CD8-positive, alpha-beta memory T cell (primary cell): ENCODE measurements at regions not wholly inside any gene's neighbourhood (a gene's known extent, or its start where the extent isn't known, plus 50 kb on each side); places are given as distances from the start of the nearest gene placed in this dataset.

Source experiments
- CTCF ChIA-PET: fragments of 350-600 bp; sonication (Branson Sonifier 250); formaldehyde crosslinking; loops from one replicate; lab custom pipeline; 2021; ENCODE audit warnings: antibody characterized with exemption; lab: Charles Lee
- POLR2A ChIA-PET: fragments of 350-600 bp; sonication (Branson Sonifier 250); formaldehyde crosslinking; loops from one replicate; lab custom pipeline; 2021; ENCODE audit warnings: antibody characterized with exemption; lab: Charles Lee
- DNase-seq, 5 donors: peaks; one replicate each; pipeline versions ENCODE4 v3.0.0 to v3.0.0-alpha.2; 2020 to 2022; ENCODE audit warnings: mixed read lengths in 1 of 5
- H3K27ac ChIP-seq: one replicate; pipeline ENCODE4 v1.7.0; 2013; ENCODE audit warnings: low read depth, mild to moderate bottlenecking, low read length, moderate library complexity
- H3K27me3 ChIP-seq: 2 replicates; pipeline ENCODE4 v1.7.0; 2013; ENCODE audit warnings: low read length, mild to moderate bottlenecking; ENCODE audit not compliant: insufficient read depth, poor library complexity, severe bottlenecking
- H3K36me3 ChIP-seq: 2 replicates; pipeline ENCODE4 v1.7.0; 2013; ENCODE audit warnings: mild to moderate bottlenecking, low read length, moderate library complexity; ENCODE audit not compliant: insufficient read depth
- H3K4me1 ChIP-seq: 2 replicates; pipeline ENCODE4 v1.7.0; 2013; ENCODE audit warnings: mild to moderate bottlenecking, low read length, moderate library complexity; ENCODE audit not compliant: insufficient read depth
- H3K4me3 ChIP-seq: 2 replicates; pipeline ENCODE4 v1.7.0; 2013; ENCODE audit warnings: mild to moderate bottlenecking, low read length
- H3K9me3 ChIP-seq: 2 replicates; pipeline ENCODE4 v1.7.0; 2013; ENCODE audit warnings: mild to moderate bottlenecking, low read length
- H3K27ac Mint-ChIP-seq, 8 donors: one replicate each; pipeline ENCODE4 v1.8.0; 2020 to 2021; ENCODE audit warnings: mixed read lengths in 8 of 8, mild to moderate bottlenecking in 6 of 8, inconsistent platforms in 3 of 8, moderate library complexity in 3 of 8
- H3K27me3 Mint-ChIP-seq, 2 donors: one replicate each; pipeline ENCODE4 v1.8.0; 2020 to 2021; ENCODE audit warnings: mixed read lengths in 2 of 2, mild to moderate bottlenecking in 1 of 2, moderate library complexity in 1 of 2
- H3K36me3 Mint-ChIP-seq, 3 donors: one replicate each; pipeline ENCODE4 v1.8.0; 2020 to 2021; ENCODE audit warnings: mixed read lengths in 3 of 3, inconsistent platforms in 1 of 3, mild to moderate bottlenecking in 1 of 3
- H3K4me1 Mint-ChIP-seq, 3 donors: one replicate each; pipeline ENCODE4 v1.8.0; 2020 to 2021; ENCODE audit warnings: mixed read lengths in 3 of 3, inconsistent platforms in 1 of 3, mild to moderate bottlenecking in 1 of 3
- H3K4me3 Mint-ChIP-seq, 7 donors: one replicate each; pipeline ENCODE4 v1.8.0; 2020 to 2021; ENCODE audit warnings: mixed read lengths in 7 of 7, mild to moderate bottlenecking in 6 of 7, moderate library complexity in 4 of 7, inconsistent platforms in 2 of 7
- H3K9me3 Mint-ChIP-seq, 5 donors: one replicate each; pipeline ENCODE4 v1.8.0; 2020 to 2022; ENCODE audit warnings: mixed read lengths in 5 of 5, mild to moderate bottlenecking in 3 of 5, moderate library complexity in 2 of 5, inconsistent platforms in 1 of 5

- CTCF ChIA-PET, result no interaction called here
- Mint-ChIP-seq H3K27ac (no peak overlapping the region), H3K36me3 (no peaks in the 10 kb centered on the region), H3K9me3 (peaks cover 13 to 22% (median 13%) of the 10 kb centered on the region in 5 donors), H3K4me1 (no peaks in the 10 kb centered on the region), H3K4me3 (no peak overlapping the region), H3K27me3 (no peaks in the 10 kb centered on the region)
- Histone ChIP-seq H3K4me1 (no peaks in the 10 kb centered on the region), H3K27ac (no peak overlapping the region), H3K36me3 (no peaks in the 10 kb centered on the region), H3K27me3 (no peaks in the 10 kb centered on the region), H3K9me3 (no peaks in the 10 kb centered on the region), H3K4me3 (no peak overlapping the region)
- no peak for DNase-seq
- POLR2A ChIA-PET, result no interaction called here
Measured at GRCh38 chr13:90910018-90910639, 437.4 kb upstream of the MIR17HG start.

GRCh38 chr13:90912247-90912646, 435.2 kb upstream of the MIR17HG start:
- H3K4me1 ChIP-seq, result no peaks in the 10 kb centered on the region
- ChIA-PET POLR2A (no interaction called here), CTCF (no interaction called here)
- H3K27me3 ChIP-seq, result no peaks in the 10 kb centered on the region
- no peaks in the 10 kb centered on the region for H3K9me3 ChIP-seq
- no peaks in the 10 kb centered on the region for H3K27me3 Mint-ChIP-seq
- H3K4me1 Mint-ChIP-seq, result no peaks in the 10 kb centered on the region
- no peak overlapping the region for H3K27ac ChIP-seq
- no peaks in the 10 kb centered on the region for H3K36me3 ChIP-seq
- no peak overlapping the region for H3K27ac Mint-ChIP-seq
- DNase-seq, result no peak
- H3K4me3 ChIP-seq, result no peak overlapping the region
- no peak overlapping the region for H3K4me3 Mint-ChIP-seq
- H3K9me3 Mint-ChIP-seq, result peaks cover 3 to 20% (median 9%) of the 10 kb centered on the region in 5 donors
- H3K36me3 Mint-ChIP-seq, result no peaks in the 10 kb centered on the region

GRCh38 chr13:90918536-90918935, 429.0 kb upstream of the MIR17HG start:
- CTCF ChIA-PET, result no interaction called here
- no peak overlapping the region for H3K4me3 Mint-ChIP-seq
- H3K4me1 Mint-ChIP-seq, result no peaks in the 10 kb centered on the region

GRCh38 chr13:90919153-90919552, 428.3 kb upstream of the MIR17HG start:
- Histone ChIP-seq H3K27ac (no peak overlapping the region), H3K27me3 (no peaks in the 10 kb centered on the region), H3K9me3 (no peaks in the 10 kb centered on the region), H3K4me1 (no peaks in the 10 kb centered on the region), H3K36me3 (no peaks in the 10 kb centered on the region), H3K4me3 (no peak overlapping the region)
- H3K36me3 Mint-ChIP-seq, result no peaks in the 10 kb centered on the region
- H3K4me3 Mint-ChIP-seq, result no peak overlapping the region
- no peak overlapping the region for H3K27ac Mint-ChIP-seq
- ChIA-PET POLR2A (no interaction called here), CTCF (no interaction called here)
- no peaks in the 10 kb centered on the region for H3K4me1 Mint-ChIP-seq
- peaks cover 4 to 28% (median 7%) of the 10 kb centered on the region in 5 donors for H3K9me3 Mint-ChIP-seq
- no peaks in the 10 kb centered on the region for H3K27me3 Mint-ChIP-seq
- no peak for DNase-seq

More at GRCh38 chr13:90918536-90918935, 429.0 kb upstream of the MIR17HG start:
- H3K9me3 Mint-ChIP-seq, result peaks cover 4 to 28% (median 7%) of the 10 kb centered on the region in 5 donors
- H3K9me3 ChIP-seq, result no peaks in the 10 kb centered on the region
- DNase-seq, result no peak
- no peak overlapping the region for H3K27ac ChIP-seq
- no peaks in the 10 kb centered on the region for H3K4me1 ChIP-seq
- no peaks in the 10 kb centered on the region for H3K27me3 Mint-ChIP-seq
- no peak overlapping the region for H3K27ac Mint-ChIP-seq
- POLR2A ChIA-PET, result no interaction called here
- H3K27me3 ChIP-seq, result no peaks in the 10 kb centered on the region
- no peak overlapping the region for H3K4me3 ChIP-seq
- no peaks in the 10 kb centered on the region for H3K36me3 ChIP-seq
- no peaks in the 10 kb centered on the region for H3K36me3 Mint-ChIP-seq

GRCh38 chr13:90926459-90926858, 421.0 kb upstream of the MIR17HG start:
- Mint-ChIP-seq H3K36me3 (no peaks in the 10 kb centered on the region), H3K9me3 (peaks cover 0 to 20% (median 3%) of the 10 kb centered on the region in 5 donors), H3K27me3 (no peaks in the 10 kb centered on the region), H3K4me1 (no peaks in the 10 kb centered on the region), H3K4me3 (no peak overlapping the region), H3K27ac (no peak overlapping the region)
- H3K27me3 ChIP-seq, result no peaks in the 10 kb centered on the region
- DNase-seq, result no peak
- POLR2A ChIA-PET, result no interaction called here
- no peaks in the 10 kb centered on the region for H3K4me1 ChIP-seq
- no peaks in the 10 kb centered on the region for H3K36me3 ChIP-seq
- no peak overlapping the region for H3K27ac ChIP-seq
- H3K4me3 ChIP-seq, result no peak overlapping the region
- CTCF ChIA-PET, result no interaction called here
- no peaks in the 10 kb centered on the region for H3K9me3 ChIP-seq

GRCh38 chr13:90928109-90928508, 419.4 kb upstream of the MIR17HG start:
- Mint-ChIP-seq H3K27me3 (no peaks in the 10 kb centered on the region), H3K4me3 (no peak overlapping the region), H3K4me1 (no peaks in the 10 kb centered on the region), H3K9me3 (peaks cover 0 to 24% (median 3%) of the 10 kb centered on the region in 5 donors), H3K27ac (no peak overlapping the region), H3K36me3 (no peaks in the 10 kb centered on the region)
- Histone ChIP-seq H3K27ac (no peak overlapping the region), H3K4me1 (no peaks in the 10 kb centered on the region), H3K27me3 (no peaks in the 10 kb centered on the region), H3K36me3 (no peaks in the 10 kb centered on the region), H3K9me3 (no peaks in the 10 kb centered on the region), H3K4me3 (no peak overlapping the region)
- POLR2A ChIA-PET, result no interaction called here
- CTCF ChIA-PET, result no interaction called here
- DNase-seq, result no peak

- POLR2A ChIA-PET, result no interaction called here
Measured at GRCh38 chr13:90933097-90933826, 414.2 kb upstream of the MIR17HG start.

GRCh38 chr13:90934741-90935140, 412.7 kb upstream of the MIR17HG start:
- Histone ChIP-seq H3K4me3 (no peak overlapping the region), H3K36me3 (no peaks in the 10 kb centered on the region), H3K27ac (no peak overlapping the region), H3K9me3 (no peaks in the 10 kb centered on the region), H3K4me1 (no peaks in the 10 kb centered on the region), H3K27me3 (no peaks in the 10 kb centered on the region)
- Mint-ChIP-seq H3K27ac (no peak overlapping the region), H3K4me3 (no peak overlapping the region), H3K36me3 (no peaks in the 10 kb centered on the region), H3K27me3 (no peaks in the 10 kb centered on the region), H3K4me1 (no peaks in the 10 kb centered on the region), H3K9me3 (peaks cover 0 to 12% (median 4%) of the 10 kb centered on the region in 5 donors)
- ChIA-PET POLR2A (no interaction called here), CTCF (no interaction called here)
- DNase-seq, result no peak

More at GRCh38 chr13:90933097-90933826, 414.2 kb upstream of the MIR17HG start:
- no peak overlapping the region for H3K27ac ChIP-seq
- CTCF ChIA-PET, result no interaction called here
- no peaks in the 10 kb centered on the region for H3K36me3 ChIP-seq
- DNase-seq, result no peak
- no peaks in the 10 kb centered on the region for H3K36me3 Mint-ChIP-seq
- H3K4me3 ChIP-seq, result no peak overlapping the region
- H3K4me1 Mint-ChIP-seq, result no peaks in the 10 kb centered on the region
- H3K9me3 Mint-ChIP-seq, result peaks cover 0 to 18% (median 4%) of the 10 kb centered on the region in 5 donors
- no peaks in the 10 kb centered on the region for H3K27me3 Mint-ChIP-seq
- H3K27me3 ChIP-seq, result no peaks in the 10 kb centered on the region
- no peaks in the 10 kb centered on the region for H3K9me3 ChIP-seq
- no peaks in the 10 kb centered on the region for H3K4me1 ChIP-seq
- no peak overlapping the region for H3K27ac Mint-ChIP-seq
- H3K4me3 Mint-ChIP-seq, result no peak overlapping the region
